ENCODE measurements at regions not wholly inside any gene's neighbourhood (a gene's known extent, or its start where the extent isn't known, plus 50 kb on each side); places are given as distances from the start of the nearest gene placed in this dataset.

DNA sequence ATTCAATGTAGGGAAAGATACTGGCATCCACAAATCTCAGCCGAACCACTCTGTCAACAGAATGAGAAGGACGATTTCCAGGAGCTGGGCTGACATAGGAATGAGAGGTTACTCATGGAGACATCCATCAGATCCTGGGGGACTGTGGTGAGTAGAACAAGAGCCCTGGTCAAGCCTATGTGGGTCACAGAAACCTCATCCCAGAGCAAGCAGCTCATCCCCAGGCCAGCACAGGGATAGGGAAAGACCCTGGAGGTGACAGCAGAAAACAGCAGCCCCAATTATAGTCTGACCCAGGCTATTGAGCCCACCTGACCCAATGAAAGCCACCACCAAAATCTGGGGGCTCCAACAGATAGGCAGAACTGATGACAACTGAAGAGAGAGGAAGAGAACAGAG lies 128.0 kb upstream of the SERPIND1 start (continued):
- TF ChIP-seq ZNF423 (tag by site-specific recombination; IDR thresholded peaks at IDR 0.05) (no peak), ZNF292 (tag by site-specific recombination; IDR thresholded peaks at IDR 0.05; ENCODE audit: borderline replicate concordance, low read depth) (no peak), MZF1 (tag by site-specific recombination; IDR thresholded peaks at IDR 0.05; ENCODE audit: borderline replicate concordance) (no peak)
- TF ChIP-seq, protein P1, sequence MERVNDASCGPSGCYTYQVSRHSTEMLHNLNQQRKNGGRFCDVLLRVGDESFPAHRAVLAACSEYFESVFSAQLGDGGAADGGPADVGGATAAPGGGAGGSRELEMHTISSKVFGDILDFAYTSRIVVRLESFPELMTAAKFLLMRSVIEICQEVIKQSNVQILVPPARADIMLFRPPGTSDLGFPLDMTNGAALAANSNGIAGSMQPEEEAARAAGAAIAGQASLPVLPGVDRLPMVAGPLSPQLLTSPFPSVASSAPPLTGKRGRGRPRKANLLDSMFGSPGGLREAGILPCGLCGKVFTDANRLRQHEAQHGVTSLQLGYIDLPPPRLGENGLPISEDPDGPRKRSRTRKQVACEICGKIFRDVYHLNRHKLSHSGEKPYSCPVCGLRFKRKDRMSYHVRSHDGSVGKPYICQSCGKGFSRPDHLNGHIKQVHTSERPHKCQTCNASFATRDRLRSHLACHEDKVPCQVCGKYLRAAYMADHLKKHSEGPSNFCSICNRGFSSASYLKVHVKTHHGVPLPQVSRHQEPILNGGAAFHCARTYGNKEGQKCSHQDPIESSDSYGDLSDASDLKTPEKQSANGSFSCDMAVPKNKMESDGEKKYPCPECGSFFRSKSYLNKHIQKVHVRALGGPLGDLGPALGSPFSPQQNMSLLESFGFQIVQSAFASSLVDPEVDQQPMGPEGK (tag by site-specific recombination; IDR thresholded peaks at IDR 0.05), result no peak

DNA sequence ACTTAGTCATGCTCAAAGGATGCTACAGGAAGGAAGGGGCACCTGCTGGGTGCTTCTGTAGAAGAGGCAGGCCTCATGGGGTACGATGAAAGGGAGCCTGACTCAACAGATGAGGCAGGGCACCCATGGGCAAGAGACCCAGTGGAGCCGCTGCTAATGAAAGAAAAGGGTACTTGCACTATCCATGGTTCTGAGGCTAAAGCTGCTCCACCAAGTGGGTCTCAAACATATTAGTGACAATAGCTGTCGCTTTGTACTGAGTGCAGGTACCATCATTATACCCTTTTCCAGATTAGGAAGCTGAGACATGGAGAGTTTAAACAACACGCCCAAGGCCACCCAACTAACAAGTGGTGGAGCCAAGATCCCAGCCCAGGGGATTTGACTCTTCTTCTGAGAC lies 127.5 kb upstream of the SERPIND1 start:
- Histone ChIP-seq H3K27ac (ENCODE audit: extremely low read depth, low read depth, low read length) (no peak overlapping the region), H3K4me3 (ENCODE audit: low read depth, low read length) (no peak overlapping the region), H3K4me1 (ENCODE audit: control insufficient read depth, insufficient read depth, low read length) (no peaks in the 10 kb centered on the region), H3K9me3 (ENCODE audit: control insufficient read depth, insufficient read depth, low read depth, low read length) (no peaks in the 10 kb centered on the region), H3K36me3 (ENCODE audit: control insufficient read depth in 2 of 2, insufficient read depth in 1 of 2, low read length in 2 of 2) (no peaks in the 10 kb centered on the region)
- TF ChIP-seq ZNF596 (tag by site-specific recombination; IDR thresholded peaks at IDR 0.05) (no peak), ZNF155 (tag by site-specific recombination; IDR thresholded peaks at IDR 0.05) (no peak), SCRT2 (tag by site-specific recombination; IDR thresholded peaks at IDR 0.05) (no peak), ZNF37A (tag by site-specific recombination; IDR thresholded peaks at IDR 0.05) (no peak), KLF10 (tag by site-specific recombination; IDR thresholded peaks at IDR 0.05) (no peak), ZNF112 (tag by site-specific recombination; IDR thresholded peaks at IDR 0.05) (no peak), ZNF785 (tag by site-specific recombination; IDR thresholded peaks at IDR 0.05) (no peak), ZNF354C (tag by site-specific recombination; IDR thresholded peaks at IDR 0.05; ENCODE audit: borderline replicate concordance, low read depth) (no peak)
- TF ChIP-seq, protein P2, sequence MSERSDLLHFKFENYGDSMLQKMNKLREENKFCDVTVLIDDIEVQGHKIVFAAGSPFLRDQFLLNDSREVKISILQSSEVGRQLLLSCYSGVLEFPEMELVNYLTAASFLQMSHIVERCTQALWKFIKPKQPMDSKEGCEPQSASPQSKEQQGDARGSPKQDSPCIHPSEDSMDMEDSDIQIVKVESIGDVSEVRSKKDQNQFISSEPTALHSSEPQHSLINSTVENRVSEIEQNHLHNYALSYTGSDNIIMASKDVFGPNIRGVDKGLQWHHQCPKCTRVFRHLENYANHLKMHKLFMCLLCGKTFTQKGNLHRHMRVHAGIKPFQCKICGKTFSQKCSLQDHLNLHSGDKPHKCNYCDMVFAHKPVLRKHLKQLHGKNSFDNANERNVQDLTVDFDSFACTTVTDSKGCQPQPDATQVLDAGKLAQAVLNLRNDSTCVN (tag by site-specific recombination; optimal IDR thresholded peaks at IDR 0.05), result no peak
- CTCF ChIA-PET, result interaction anchor here (1.3 to 2.9 kb wide), 3 partner anchors 40 to 78 kb away, joined by 3 to 10 read pairs (median 3); no protein-coding TSS in a partner anchor
- POLR2A ChIA-PET, result no interaction called here

GRCh38 chr22:20646906-20647305 lies 127.0 kb upstream of the SERPIND1 start:
- no peak overlapping the region for H3K27ac ChIP-seq (ENCODE audit: extremely low read depth, low read depth, low read length)

More at GRCh38 chr22:20646906-20647305, 127.0 kb upstream of the SERPIND1 start:
- ChIA-PET POLR2A (no interaction called here), CTCF (interaction anchor here (1.1 to 2.9 kb wide), 4 partner anchors 41 to 79 kb away, joined by 3 to 10 read pairs (median 3); no protein-coding TSS in a partner anchor)
- Histone ChIP-seq H3K36me3 (ENCODE audit: control insufficient read depth in 2 of 2, insufficient read depth in 1 of 2, low read length in 2 of 2) (no peaks in the 10 kb centered on the region), H3K4me1 (ENCODE audit: control insufficient read depth, insufficient read depth, low read length) (no peaks in the 10 kb centered on the region), H3K9me3 (ENCODE audit: control insufficient read depth, insufficient read depth, low read depth, low read length) (no peaks in the 10 kb centered on the region), H3K4me3 (ENCODE audit: low read depth, low read length) (no peak overlapping the region)
- TF ChIP-seq HOXC10 (CRISPR knock-in tag; IDR thresholded peaks at IDR 0.05), result no peak
- TF ChIP-seq ZNF626 (tag by site-specific recombination; IDR thresholded peaks at IDR 0.05), result no peak
- TF ChIP-seq ZFP37 (tag by site-specific recombination; IDR thresholded peaks at IDR 0.05), result no peak
- TF ChIP-seq ZSCAN18 (tag by site-specific recombination; IDR thresholded peaks at IDR 0.05), result no peak
- TF ChIP-seq SP7 (tag by site-specific recombination; IDR thresholded peaks at IDR 0.05), result no peak
- no peak for TF ChIP-seq ZNF202 (tag by site-specific recombination; IDR thresholded peaks at IDR 0.05; ENCODE audit: borderline replicate concordance)
- TF ChIP-seq BCL6B (tag by site-specific recombination; IDR thresholded peaks at IDR 0.05), result no peak
- no peak for TF ChIP-seq ZNF184 (tag by site-specific recombination; IDR thresholded peaks at IDR 0.05)
- no peak for TF ChIP-seq WT1 (tag by site-specific recombination; IDR thresholded peaks at IDR 0.05)
- no peak for TF ChIP-seq ZNF324 (tag by site-specific recombination; IDR thresholded peaks at IDR 0.05)

All from HEK293 (cell line).